K562 (cell line): ENCODE measurements at regions not wholly inside any gene's neighbourhood (a gene's known extent, or its start where the extent isn't known, plus 50 kb on each side); places are given as distances from the start of the nearest gene placed in this dataset.

Experiments used
- ATAC-seq: fragments of 200-7000 bp; cut with Tn5 transposase; 3 replicates; pipeline ENCODE4 v1.9.1; 2020; ENCODE audit warnings: moderate library complexity
- BruUV-seq: library from RNA; stranded (reverse); fragments of 400-500 nt; replicated peaks from 2 replicates; lab custom pipeline; 2021; lab: Mats Ljungman, UMichigan
- CTCF ChIA-PET: fragments of 300-600 bp; formaldehyde crosslinking; extraction: SDS; loops from one replicate; lab custom pipeline; 2021; ENCODE audit warnings: low intra/inter-chr PET ratio; lab: Yijun Ruan, JAX
- POLR2A ChIA-PET: fragments of 300-600, 350-650 bp; sonication (Branson Sonifier 250); formaldehyde crosslinking; extraction: SDS; loops from one replicate; lab custom pipeline; 2021; ENCODE audit warnings: antibody characterized with exemption, inconsistent platforms; lab: Yijun Ruan, JAX
- DNase-seq, 4 experiments: peaks; one replicate each; pipeline versions ENCODE4 v3.0.0 to v3.0.0-alpha.2; 2011 to 2018; ENCODE audit warnings: low spot score in 3 of 4, mixed read lengths in 3 of 4; ENCODE audit errors: extremely low read depth in 1 of 4
- FAIRE-seq: peaks from 2 replicates; lab custom pipeline; 2011; peaks lifted over from hg19 to GRCh38; lab: Jason Lieb, UNC
- H2AFZ ChIP-seq: 2 replicates; pipeline ENCODE4 v1.6.0; 2011; ENCODE audit warnings: low read depth, low read length, control low read depth, inconsistent platforms
- H3K27ac ChIP-seq: fragments of 200-600 bp; 3 replicates; pipeline ENCODE4 v1.8.0; 2011; ENCODE audit warnings: low read depth, mild to moderate bottlenecking, control low read depth, inconsistent platforms, low read length, moderate library complexity, mixed read lengths; ENCODE audit errors: extremely low read depth
- H3K27me3 ChIP-seq, 2 experiments: fragments of 300-600 bp in 1 of 2; 2 replicates in 1 of 2; 3 replicates in 1 of 2; pipeline versions ENCODE4 v1.6.0 to v1.8.0; 2011; ENCODE audit warnings: inconsistent platforms in 2 of 2, low read length in 2 of 2, mild to moderate bottlenecking in 1 of 2, mixed read lengths in 1 of 2, moderate library complexity in 1 of 2; ENCODE audit not compliant: control insufficient read depth in 2 of 2, insufficient read depth in 2 of 2
- H3K36me3 ChIP-seq: fragments of 300-600 bp; 3 replicates; pipeline ENCODE4 v1.8.0; 2011; ENCODE audit warnings: mild to moderate bottlenecking, low read length, inconsistent platforms; ENCODE audit not compliant: control insufficient read depth, insufficient read depth
- H3K4me1 ChIP-seq, 2 experiments: fragments of 200-600 bp in 1 of 2; replicated peaks in 1 of 2; 2 replicates in 1 of 2; 3 replicates in 1 of 2; pipeline versions ENCODE4 v1.5.1 to v1.8.0; 2011; ENCODE audit warnings: inconsistent platforms in 2 of 2, low read length in 2 of 2, mild to moderate bottlenecking in 1 of 2, mixed read lengths in 1 of 2, moderate library complexity in 1 of 2; ENCODE audit not compliant: control insufficient read depth in 2 of 2, insufficient read depth in 2 of 2
- H3K4me2 ChIP-seq: 2 replicates; pipeline ENCODE4 v1.6.1; 2011; ENCODE audit warnings: low read length, control low read depth, inconsistent platforms, mixed read lengths; ENCODE audit not compliant: insufficient read depth
- H3K4me3 ChIP-seq: fragments of 200-600 bp; sonication (generic), shearing (Covaris generic); 2 replicates; pipeline ENCODE4 v1.5.1; 2016; ENCODE audit warnings: control low read depth, inconsistent platforms
- H3K79me2 ChIP-seq: fragments of 200-600 bp; 3 replicates; pipeline ENCODE4 v1.8.0; 2011; ENCODE audit warnings: low read length, inconsistent platforms; ENCODE audit not compliant: control insufficient read depth, insufficient read depth
- H3K9ac ChIP-seq, 2 experiments: 2 replicates each; pipeline versions ENCODE4 v1.6.0 to v1.6.1; 2011; ENCODE audit warnings: low read depth in 2 of 2, low read length in 2 of 2, control low read depth in 1 of 2, inconsistent platforms in 1 of 2, mild to moderate bottlenecking in 1 of 2, mixed read lengths in 1 of 2; ENCODE audit not compliant: insufficient read depth in 1 of 2
- H3K9me1 ChIP-seq: one replicate; pipeline ENCODE4 v1.6.0; 2011; ENCODE audit warnings: inconsistent platforms, mild to moderate bottlenecking, low read length, moderate library complexity; ENCODE audit not compliant: control insufficient read depth, insufficient read depth
- H3K9me3 ChIP-seq: replicated peaks from 2 replicates; pipeline ENCODE4 v1.5.1; 2011; ENCODE audit warnings: low read depth, low read length, inconsistent platforms; ENCODE audit not compliant: control insufficient read depth, insufficient read depth
- H4K20me1 ChIP-seq: replicated peaks from 2 replicates; pipeline ENCODE4 v1.6.1; 2011; ENCODE audit warnings: low read length, inconsistent platforms, mixed read lengths; ENCODE audit not compliant: control insufficient read depth, insufficient read depth
- ERF ChIP-seq: fragments of 450-650 bp; formaldehyde crosslinking; IDR thresholded peaks from 2 replicates; pipeline ENCODE4 v1.4.0; 2020; ENCODE audit warnings: mild to moderate bottlenecking, mixed read lengths
- NBN ChIP-seq: fragments of 450-650 bp; IDR thresholded peaks from 2 replicates; pipeline ENCODE4 v1.6.1; 2016; ENCODE audit warnings: low read depth, mild to moderate bottlenecking
- PRMT5 ChIP-seq: sonication (generic); formaldehyde crosslinking; IDR thresholded peaks from 2 replicates; pipeline ENCODE4 v1.5.0; 2020; ENCODE audit warnings: missing genetic modification reagents
- SIRT6 ChIP-seq: IDR thresholded peaks from one replicate; pipeline ENCODE4 v1.6.1; 2012; ENCODE audit warnings: low read depth, mild to moderate bottlenecking, control low read depth, inconsistent platforms, low read length, moderate library complexity
- TFE3 ChIP-seq: fragments of 450-650 bp; formaldehyde crosslinking; IDR thresholded peaks from 2 replicates; pipeline ENCODE4 v1.4.0; 2020; ENCODE audit warnings: mild to moderate bottlenecking, mixed read lengths
- USF2 ChIP-seq: sonication (generic); formaldehyde crosslinking; IDR thresholded peaks from 2 replicates; pipeline ENCODE4 v1.5.0; 2020; ENCODE audit warnings: missing genetic modification reagents
- ZBTB7A ChIP-seq: IDR thresholded peaks from 2 replicates; pipeline ENCODE4 v1.6.1; 2011; ENCODE audit warnings: low read depth, mild to moderate bottlenecking, low read length, moderate library complexity, borderline replicate concordance; ENCODE audit not compliant: control insufficient read depth
- ZEB2 ChIP-seq: fragments of 450-650 bp; IDR thresholded peaks from 2 replicates; pipeline ENCODE4 v1.6.1; 2016
- ZNF165 ChIP-seq: fragments of 250-450 bp; sonication (Bioruptor Pico); IDR thresholded peaks from 2 replicates; pipeline ENCODE4 v1.4.0; 2020; ENCODE audit warnings: borderline replicate concordance
- WGBS: fragments of 100-300 bp; shearing (Covaris generic); methylation state at CpG from one replicate; pipeline ENCODE4 v1.1.6; 2016; ENCODE audit warnings: low coverage, mixed read lengths; ENCODE audit not compliant: insufficient coverage; ENCODE audit errors: missing lambda C conversion rate; 5-methylcytosine and 5-hydroxymethylcytosine counted together
- in situ Hi-C: fragments of 300-500 bp; cut with MboI; formaldehyde crosslinking; loops from 4 replicates; pipeline ENCODE4 v1.15.0; 2018; ENCODE audit warnings: inconsistent platforms, mixed read lengths
- intact Hi-C: fragments of 100-400 bp; cut with micrococcal nuclease; formaldehyde crosslinking; loops from 2 replicates; pipeline ENCODE4 v1.14.2; 2022
- TF ChIP-seq, protein P1 (sequence below): fragments of 250-450 bp; sonication (Bioruptor Pico); IDR thresholded peaks from 2 replicates; pipeline ENCODE4 v1.5.0; 2021
- TF ChIP-seq, protein P2 (sequence below): sonication (generic); formaldehyde crosslinking; IDR thresholded peaks from 2 replicates; pipeline ENCODE4 v1.8.0; 2023; ENCODE audit warnings: mild to moderate bottlenecking, missing genetic modification reagents

GRCh38 chr1:14015917-14016316, 315.9 kb downstream of the PRDM2 start:
- Histone ChIP-seq H2AFZ (no peak overlapping the region), H3K9me1 (no peaks in the 10 kb centered on the region), H3K4me3 (no peak overlapping the region), H3K9ac (no peak overlapping the region), H3K4me1 (no peaks in the 10 kb centered on the region), H3K4me2 (no peak overlapping the region), H4K20me1 (no peaks in the 10 kb centered on the region; the same call in 1 of the 2 replicates), H3K27me3 (peaks cover 2 to 5% of the 10 kb centered on the region in 2 experiments; a peak in 2 of 5 replicates), H3K36me3 (no peaks in the 10 kb centered on the region), H3K9me3 (no peaks in the 10 kb centered on the region), H3K79me2 (no peaks in the 10 kb centered on the region), H3K27ac (no peak overlapping the region)
- ATAC-seq: no peak
- 2% methylated on average over 4 of the region's 4 CpGs for WGBS
- no TSS peak for BruUV-seq
- ChIA-PET CTCF (no interaction called here), POLR2A (interaction anchor here (0.7 kb wide), 1 partner anchor 627 kb away, joined by 3 read pairs; no protein-coding TSS in a partner anchor)
- in situ Hi-C loops: no loop called here
- FAIRE-seq: no peak
- intact Hi-C loops: no loop called here
- DNase-seq: no peak
- TF ChIP-seq, protein P1, sequence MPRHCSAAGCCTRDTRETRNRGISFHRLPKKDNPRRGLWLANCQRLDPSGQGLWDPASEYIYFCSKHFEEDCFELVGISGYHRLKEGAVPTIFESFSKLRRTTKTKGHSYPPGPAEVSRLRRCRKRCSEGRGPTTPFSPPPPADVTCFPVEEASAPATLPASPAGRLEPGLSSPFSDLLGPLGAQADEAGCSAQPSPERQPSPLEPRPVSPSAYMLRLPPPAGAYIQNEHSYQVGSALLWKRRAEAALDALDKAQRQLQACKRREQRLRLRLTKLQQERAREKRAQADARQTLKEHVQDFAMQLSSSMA (CRISPR knock-in tag): no peak
- TF ChIP-seq, protein P2, sequence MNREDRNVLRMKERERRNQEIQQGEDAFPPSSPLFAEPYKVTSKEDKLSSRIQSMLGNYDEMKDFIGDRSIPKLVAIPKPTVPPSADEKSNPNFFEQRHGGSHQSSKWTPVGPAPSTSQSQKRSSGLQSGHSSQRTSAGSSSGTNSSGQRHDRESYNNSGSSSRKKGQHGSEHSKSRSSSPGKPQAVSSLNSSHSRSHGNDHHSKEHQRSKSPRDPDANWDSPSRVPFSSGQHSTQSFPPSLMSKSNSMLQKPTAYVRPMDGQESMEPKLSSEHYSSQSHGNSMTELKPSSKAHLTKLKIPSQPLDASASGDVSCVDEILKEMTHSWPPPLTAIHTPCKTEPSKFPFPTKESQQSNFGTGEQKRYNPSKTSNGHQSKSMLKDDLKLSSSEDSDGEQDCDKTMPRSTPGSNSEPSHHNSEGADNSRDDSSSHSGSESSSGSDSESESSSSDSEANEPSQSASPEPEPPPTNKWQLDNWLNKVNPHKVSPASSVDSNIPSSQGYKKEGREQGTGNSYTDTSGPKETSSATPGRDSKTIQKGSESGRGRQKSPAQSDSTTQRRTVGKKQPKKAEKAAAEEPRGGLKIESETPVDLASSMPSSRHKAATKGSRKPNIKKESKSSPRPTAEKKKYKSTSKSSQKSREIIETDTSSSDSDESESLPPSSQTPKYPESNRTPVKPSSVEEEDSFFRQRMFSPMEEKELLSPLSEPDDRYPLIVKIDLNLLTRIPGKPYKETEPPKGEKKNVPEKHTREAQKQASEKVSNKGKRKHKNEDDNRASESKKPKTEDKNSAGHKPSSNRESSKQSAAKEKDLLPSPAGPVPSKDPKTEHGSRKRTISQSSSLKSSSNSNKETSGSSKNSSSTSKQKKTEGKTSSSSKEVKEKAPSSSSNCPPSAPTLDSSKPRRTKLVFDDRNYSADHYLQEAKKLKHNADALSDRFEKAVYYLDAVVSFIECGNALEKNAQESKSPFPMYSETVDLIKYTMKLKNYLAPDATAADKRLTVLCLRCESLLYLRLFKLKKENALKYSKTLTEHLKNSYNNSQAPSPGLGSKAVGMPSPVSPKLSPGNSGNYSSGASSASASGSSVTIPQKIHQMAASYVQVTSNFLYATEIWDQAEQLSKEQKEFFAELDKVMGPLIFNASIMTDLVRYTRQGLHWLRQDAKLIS (CRISPR knock-in tag): no peak
- no peak for TF ChIP-seq TFE3
- TF ChIP-seq PRMT5 (CRISPR knock-in tag): no peak
- no peak for TF ChIP-seq USF2 (CRISPR knock-in tag)
- no peak for TF ChIP-seq ERF (CRISPR knock-in tag)
- TF ChIP-seq ZNF165 (CRISPR knock-in tag): no peak
- no peak for TF ChIP-seq ZEB2
- no peak for TF ChIP-seq NBN
- no peak for TF ChIP-seq SIRT6
- TF ChIP-seq ZBTB7A: no peak
